ENCODE measurements at regions not wholly inside any gene's neighbourhood (a gene's known extent, or its start where the extent isn't known, plus 50 kb on each side); places are given as distances from the start of the nearest gene placed in this dataset.
"Not testable (repeated sequence)": the region's sequence is repeated elsewhere in the genome, so short reads cannot be mapped to it uniquely, and the experiment has no call there.

DNA sequence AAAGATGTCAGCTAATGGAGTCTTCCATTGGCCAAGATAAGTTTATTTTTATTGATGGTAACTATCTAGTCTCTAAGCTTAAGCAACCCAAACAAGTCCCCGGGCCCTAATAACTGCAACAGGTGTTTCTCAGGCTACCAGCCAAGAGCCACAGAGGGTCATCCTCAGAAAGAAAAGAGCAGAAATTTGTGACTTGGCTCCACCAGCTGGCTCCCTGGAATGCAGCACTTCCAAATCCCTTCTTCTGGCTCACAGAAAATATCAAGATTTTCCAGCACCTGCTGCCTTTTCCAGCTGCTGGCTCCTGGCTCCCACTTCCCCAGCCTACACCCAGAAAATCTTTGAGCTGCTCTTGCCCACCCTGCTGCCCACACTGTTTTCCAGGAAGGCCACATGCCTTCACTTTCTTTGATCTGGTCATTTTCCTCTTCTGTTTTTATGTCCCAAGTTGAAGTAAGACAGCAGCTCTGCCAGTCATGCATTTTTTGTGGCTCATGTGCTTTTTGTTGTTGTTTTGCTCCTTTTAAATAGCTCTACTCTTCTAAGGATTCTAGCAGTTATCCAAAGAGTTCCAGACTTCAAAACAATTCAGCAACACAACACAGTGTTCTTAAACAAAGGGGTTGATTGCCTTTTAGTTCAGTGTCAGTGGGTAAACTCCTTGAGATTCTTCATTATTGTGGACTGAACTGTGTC, 151.0 kb upstream of the SMLR1 start:
- no peak for DNase-seq

- DNase-seq = no peak
These were observed 150.4 kb upstream of the SMLR1 start for GRCh38 chr6:130676773-130677144.

DNA sequence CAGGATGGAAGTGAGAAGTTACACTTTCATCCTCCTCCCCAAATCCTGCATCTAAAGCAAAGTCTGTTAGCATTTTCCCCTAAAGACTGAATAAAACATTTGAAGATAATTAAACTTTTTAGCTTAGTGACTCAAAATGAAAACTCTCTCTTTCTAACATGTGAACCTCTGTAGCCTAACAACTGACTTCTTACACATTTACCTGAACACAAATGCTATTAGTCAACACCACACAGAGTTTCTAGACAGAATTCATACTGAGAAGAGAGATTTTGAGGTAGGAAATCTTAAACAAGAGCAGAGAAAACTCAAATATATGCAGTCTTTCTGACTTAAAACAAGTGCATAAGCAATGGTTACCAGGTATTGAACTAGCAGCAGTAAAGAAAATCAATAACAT, 149.9 kb upstream of the SMLR1 start:
- no peak for DNase-seq

DNA sequence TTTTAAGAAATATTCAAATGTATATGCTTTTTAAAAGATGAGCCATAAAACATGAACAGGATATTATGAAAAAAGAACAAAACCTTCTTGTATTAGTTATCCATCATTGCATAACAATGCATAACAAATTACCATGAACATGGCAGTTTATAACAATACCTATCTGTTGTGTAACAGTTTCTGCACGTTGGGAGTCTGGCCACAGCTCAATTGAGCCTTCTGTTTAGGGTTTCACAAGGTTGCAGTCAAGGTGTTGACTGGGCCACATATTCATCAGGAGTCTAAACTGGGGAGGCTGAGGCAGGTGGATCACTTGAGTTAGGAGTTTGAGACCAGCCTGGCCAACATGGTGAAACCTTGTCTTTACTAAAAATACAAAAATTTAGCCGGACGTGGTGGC, 149.4 kb upstream of the SMLR1 start:
- DNase-seq = no peak

- no peak for DNase-seq
These were observed 147.5 kb upstream of the SMLR1 start for GRCh38 chr6:130679684-130680083.

GRCh38 chr6:130680116-130680515, 147.1 kb upstream of the SMLR1 start:
- DNase-seq = no peak

GRCh38 chr6:130681028-130681427, 146.2 kb upstream of the SMLR1 start:
- DNase-seq = no peak

GRCh38 chr6:130682066-130682465, 145.1 kb upstream of the SMLR1 start:
- no peak for DNase-seq

GRCh38 chr6:130683761-130684517, 143.3 kb upstream of the SMLR1 start:
- DNase-seq = no peak

DNA sequence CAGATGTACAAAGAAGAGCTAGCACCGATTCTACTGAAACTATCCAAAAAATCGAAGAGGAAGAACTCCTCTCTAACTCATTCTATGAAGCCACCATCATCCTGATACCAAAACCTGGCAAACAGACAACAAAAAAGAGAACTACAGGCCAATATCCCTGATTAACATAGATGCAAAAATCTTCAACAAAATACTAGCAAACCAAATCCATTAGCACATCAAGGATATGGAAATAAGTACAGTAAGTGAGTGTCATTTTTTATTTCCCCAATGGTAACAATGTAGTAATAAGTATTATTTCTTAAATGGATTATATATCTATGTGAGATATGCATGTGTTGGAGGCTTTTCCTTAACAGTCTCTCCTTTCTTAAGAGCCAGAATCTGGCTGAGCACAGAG, 134.5 kb upstream of the SMLR1 start:
- DNase-seq = no peak

DNA sequence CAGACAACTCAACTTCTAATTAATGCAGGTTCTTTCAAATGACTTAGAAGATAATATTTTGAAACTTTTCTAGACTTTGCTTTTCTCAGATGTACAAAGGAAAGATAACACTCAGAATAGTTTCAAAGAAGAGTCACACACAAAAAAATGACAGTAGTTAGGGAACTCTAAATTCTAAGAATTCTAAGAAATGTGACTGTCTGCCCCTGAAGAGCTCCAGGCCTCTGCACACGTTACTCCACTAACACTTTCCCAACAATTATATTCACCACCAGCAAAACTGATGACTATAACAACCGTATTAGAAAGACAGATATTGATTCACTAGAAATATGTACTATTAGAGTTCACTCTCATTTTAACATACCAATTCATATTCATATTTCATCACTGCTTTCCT, 133.3 kb upstream of the SMLR1 start:
- DNase-seq = no peak

DNA sequence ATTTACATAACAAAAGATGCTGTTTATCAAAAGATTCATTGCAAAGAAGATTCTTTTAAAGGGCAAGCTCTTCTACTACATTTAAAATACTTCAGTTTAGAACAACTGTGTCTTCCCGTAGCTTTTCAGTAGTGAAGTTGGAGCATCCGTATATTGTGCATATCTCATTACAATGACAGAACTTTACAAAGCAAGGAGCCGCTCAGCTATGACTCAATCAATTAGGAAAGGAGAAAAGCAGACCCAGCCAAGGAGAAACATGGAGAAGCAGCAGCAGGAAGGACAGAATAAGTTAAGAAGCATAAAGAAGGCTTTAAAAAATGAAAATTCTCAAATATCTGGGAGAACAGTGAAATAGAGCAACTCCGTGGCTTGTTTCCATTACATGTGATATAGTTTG, 132.6 kb upstream of the SMLR1 start:
- DNase-seq = no peak

- DNase-seq = no peak
These were observed 130.4 kb upstream of the SMLR1 start for GRCh38 chr6:130696806-130697205.

- DNase-seq = no peak
These were observed 129.8 kb upstream of the SMLR1 start for GRCh38 chr6:130697271-130697994.

DNA sequence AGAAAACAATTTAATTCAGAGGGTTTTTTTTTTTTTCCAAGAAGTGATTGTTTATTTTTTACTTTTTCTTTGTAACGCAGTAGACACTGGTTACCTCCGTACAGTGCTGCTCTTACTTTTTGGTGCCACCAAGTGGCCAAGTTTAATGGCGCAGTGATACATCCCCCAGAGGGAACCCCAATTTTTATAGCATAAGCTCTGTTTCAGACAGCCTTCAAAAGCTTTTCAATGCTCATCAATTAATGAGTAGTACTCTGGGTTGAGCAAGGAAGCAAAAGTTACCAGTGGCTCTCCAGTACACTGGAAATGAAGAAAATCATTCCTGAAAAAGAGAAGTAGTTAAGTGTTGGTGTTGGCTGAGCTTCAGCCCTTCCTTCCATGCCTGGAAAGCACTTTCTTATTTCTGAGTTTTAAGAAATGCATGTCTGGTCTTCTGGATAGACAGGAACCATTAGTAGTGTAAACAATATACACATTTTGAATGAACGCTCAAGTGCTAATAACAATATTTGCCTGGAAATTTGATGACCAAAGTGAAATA, 129.1 kb upstream of the SMLR1 start:
- peak; percentile 5 to 47 for DNase-seq

DNA sequence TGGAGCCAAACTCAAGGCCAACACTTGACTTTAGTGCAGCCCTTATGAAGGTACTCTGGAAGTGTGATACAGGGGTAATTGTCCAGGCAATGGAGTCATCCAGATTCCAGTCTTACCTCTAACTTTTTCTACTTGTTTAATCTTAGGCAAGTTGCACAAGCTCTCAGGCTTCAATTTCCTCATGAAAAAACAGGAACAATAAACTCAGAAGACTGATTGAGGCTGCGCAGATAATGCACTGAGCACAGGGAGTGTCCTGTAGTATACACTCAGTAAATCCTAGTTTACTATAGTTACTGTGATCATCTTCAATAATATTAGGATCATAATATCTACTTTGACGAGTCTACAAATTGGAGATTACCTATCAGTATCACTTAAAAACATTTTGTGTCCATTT, 127.5 kb upstream of the SMLR1 start:
- peak; percentile 8 to 18 for DNase-seq

DNA sequence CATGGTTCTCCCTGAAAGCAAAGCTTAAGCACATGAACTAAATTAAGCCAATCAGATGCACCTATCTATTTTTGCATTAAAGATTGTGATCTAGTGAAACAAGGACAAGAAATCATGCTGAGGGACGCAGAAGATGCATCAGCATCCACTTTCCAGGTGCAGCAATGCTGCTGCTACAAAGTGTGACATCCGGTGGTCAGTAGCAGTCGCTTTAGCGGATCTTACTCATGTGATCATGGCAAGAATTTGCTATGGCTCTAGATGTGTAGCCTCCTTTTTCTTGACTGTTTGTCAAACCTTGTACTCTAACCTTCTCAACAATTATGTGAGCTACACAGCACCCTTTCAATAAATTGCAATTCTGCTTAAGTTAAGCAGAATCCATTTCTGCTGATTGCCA, 126.8 kb upstream of the SMLR1 start:
- DNase-seq = no peak

GRCh38 chr6:130708338-130708737, 118.9 kb upstream of the SMLR1 start:
- no peak for DNase-seq

DNA sequence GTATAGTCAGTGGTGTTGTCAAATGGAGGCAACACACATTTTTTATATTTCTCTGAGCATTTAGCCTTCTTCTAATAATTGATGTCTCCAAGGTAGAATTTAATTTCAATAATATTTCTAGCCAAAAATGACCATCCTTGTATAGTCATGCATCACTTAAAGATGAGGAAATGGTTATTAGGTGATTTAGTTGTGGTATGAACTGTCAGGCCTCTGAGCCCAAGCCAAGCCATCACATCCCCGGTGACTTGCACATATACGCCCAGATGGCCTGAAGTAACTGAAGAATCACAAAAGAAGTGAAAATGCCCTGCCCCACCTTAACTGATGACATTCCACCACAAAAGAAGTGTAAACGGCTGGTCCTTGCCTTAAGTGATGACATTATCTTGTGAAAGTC, 115.6 kb upstream of the SMLR1 start:
- not testable (repeated sequence) for DNase-seq

DNA sequence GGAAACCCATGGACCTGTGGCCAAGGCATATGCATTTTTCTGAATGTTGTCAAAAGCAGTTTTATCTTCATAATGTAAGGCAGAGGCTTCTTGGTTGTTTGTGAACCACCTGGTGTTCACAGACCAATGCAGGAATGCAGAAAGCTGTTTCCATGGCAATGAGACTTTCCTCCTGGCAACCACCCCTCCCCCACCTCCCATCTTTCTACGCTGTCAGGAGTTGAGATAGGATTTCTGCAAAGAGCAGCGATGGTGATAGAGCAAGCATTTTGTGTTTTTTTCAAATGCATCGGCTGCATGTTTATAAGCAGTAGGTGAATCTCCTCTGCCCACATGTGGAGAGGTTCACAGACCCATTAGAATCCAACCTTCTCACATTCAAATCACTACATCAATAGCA, 114.1 kb upstream of the SMLR1 start:
- no peak for DNase-seq

- no peak for DNase-seq
These were observed 112.1 kb upstream of the SMLR1 start for GRCh38 chr6:130715058-130715457.

DNA sequence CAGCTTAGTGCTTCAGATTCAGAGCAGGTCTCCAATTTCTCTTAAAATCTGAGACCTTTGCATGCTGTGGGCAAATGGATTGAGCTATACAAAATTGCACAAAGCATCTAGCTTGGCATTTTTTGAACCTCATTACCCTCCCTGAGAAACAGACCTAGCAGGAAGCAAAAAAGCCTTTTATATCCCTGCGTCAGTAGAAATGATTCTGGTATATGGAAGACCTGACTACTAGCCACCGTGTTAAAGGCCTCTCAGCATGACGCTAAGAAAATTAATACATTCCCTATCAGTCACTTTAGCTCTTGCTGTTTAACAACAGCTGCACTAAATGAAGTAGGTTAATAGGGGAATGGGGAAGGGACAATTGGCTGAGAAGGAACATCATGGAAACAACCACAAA, 110.7 kb upstream of the SMLR1 start:
- DNase-seq = no peak

DNA sequence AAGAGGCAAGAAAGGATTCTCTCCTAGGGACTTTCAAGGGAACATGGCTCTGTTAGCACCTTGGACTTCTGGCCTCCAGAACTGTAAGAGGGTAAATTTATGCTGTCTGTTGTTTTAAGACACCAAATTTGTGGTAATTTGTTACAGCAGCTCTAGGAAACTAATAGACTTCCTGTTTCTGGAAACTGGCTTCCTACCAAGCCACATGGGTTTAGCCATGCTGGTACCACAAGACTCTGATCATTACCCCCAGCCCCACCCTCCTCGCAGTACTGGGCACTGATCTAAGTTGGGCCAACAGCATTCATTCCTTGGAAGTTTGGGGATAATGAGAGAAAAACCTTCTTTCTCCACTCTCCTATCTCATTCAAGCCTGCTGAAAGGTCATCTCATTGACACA, 109.5 kb upstream of the SMLR1 start:
- DNase-seq = no peak

Data from inflammatory macrophage treated with lipopolysaccharide for 1 hour (primary cell).